ENCODE measurements at regions not wholly inside any gene's neighbourhood (a gene's known extent, or its start where the extent isn't known, plus 50 kb on each side); places are given as distances from the start of the nearest gene placed in this dataset.

DNA sequence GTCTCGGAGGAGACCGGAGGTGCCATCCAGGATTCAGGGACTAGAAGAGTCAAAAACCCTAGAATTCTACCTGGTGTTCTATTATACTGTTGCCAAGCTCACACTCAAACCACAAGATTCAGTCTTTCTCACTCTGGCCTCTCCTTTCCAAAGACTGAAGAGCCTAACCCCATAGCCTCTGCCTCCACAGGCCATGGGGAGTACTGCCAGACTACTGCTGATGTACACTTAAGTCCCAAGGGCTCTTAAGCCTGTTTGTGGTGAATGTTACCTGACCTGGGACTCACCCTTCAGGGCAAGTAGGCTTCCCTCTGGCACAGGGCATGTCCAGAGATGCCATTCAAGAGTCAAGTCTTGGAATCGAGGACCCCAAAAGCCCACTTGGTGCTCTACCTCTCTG lies 58.9 kb upstream of the IRS4 start:
- no peak for DNase-seq
